ENCODE measurements at regions not wholly inside any gene's neighbourhood (a gene's known extent, or its start where the extent isn't known, plus 50 kb on each side); places are given as distances from the start of the nearest gene placed in this dataset.

GRCh38 chr4:189035091-189035490 is 895.9 kb downstream of the TRIML1 start:
- TF ChIP-seq CTCF (IDR thresholded peaks at IDR 0.05; ENCODE audit: low read depth, low read length, poor library complexity, severe bottlenecking) (no peak), EZH2phosphoT487 (IDR thresholded peaks at IDR 0.05; ENCODE audit: borderline replicate concordance, low read length) (no peak)

Data from DOHH2 (cell line).